Thyroid gland (tissue), 4 donors: ENCODE measurements at regions not wholly inside any gene's neighbourhood (a gene's known extent, or its start where the extent isn't known, plus 50 kb on each side); places are given as distances from the start of the nearest gene placed in this dataset.

Source experiments
- DNase-seq, 2 donors: peaks; one replicate each; pipeline ENCODE4 v3.0.0-alpha.2; 2019
- H3K27ac ChIP-seq, 3 donors: fragments of 200-600 bp; sonication (generic); 1 replicate in 2 of 3; 2 replicates in 1 of 3; pipeline ENCODE4 v1.5.1; 2016 to 2019; ENCODE audit warnings: mild to moderate bottlenecking in 1 of 3, moderate library complexity in 1 of 3
- H3K27me3 ChIP-seq: fragments of 200-600 bp; sonication (generic); one replicate; pipeline ENCODE4 v1.5.1; 2019
- H3K36me3 ChIP-seq, 2 donors: fragments of 200-600 bp; sonication (generic); one replicate each; pipeline ENCODE4 v1.5.1; 2016 to 2019
- H3K4me1 ChIP-seq, 2 donors: fragments of 200-600 bp; sonication (generic); one replicate each; pipeline ENCODE4 v1.5.1; 2017 to 2019
- H3K4me3 ChIP-seq, 3 donors: fragments of 200-600 bp; sonication (generic); replicated peaks in 1 of 3; 1 replicate in 2 of 3; 2 replicates in 1 of 3; pipeline ENCODE4 v1.5.1; 2016; ENCODE audit warnings: mild to moderate bottlenecking in 1 of 3
- H3K9me3 ChIP-seq: fragments of 200-600 bp; sonication (generic); one replicate; pipeline ENCODE4 v1.5.1; 2017
- CTCF ChIP-seq, 6 experiments: fragments of 200-600 bp in 3 of 6; fragments of 450-650 bp in 3 of 6; sonication (generic) in 3 of 6; IDR thresholded peaks; one replicate each; pipeline ENCODE4 v1.5.1; 2016 to 2019; ENCODE audit warnings: antibody characterized with exemption in 6 of 6, mild to moderate bottlenecking in 2 of 6, inconsistent platforms in 1 of 6, moderate library complexity in 1 of 6
- POLR2A ChIP-seq, 2 donors: fragments of 450-650 bp; IDR thresholded peaks; one replicate each; pipeline ENCODE4 v1.6.1; 2017; ENCODE audit warnings: antibody characterized with exemption in 2 of 2, mild to moderate bottlenecking in 2 of 2, moderate library complexity in 1 of 2
- WGBS, 2 donors: methylation state at CpG; one replicate each; pipeline ENCODE4 v1.1.5; 2017; 5-methylcytosine and 5-hydroxymethylcytosine counted together
- intact Hi-C: fragments of 100-400 bp; cut with DNase I; formaldehyde crosslinking; loops from one replicate; pipeline ENCODE4 v1.15.1; 2023

GRCh38 chr4:157824021-157824420 lies 348.8 kb downstream of the GASK1B start:
- DNase-seq = no peak
- intact Hi-C loops = no loop called here
- Histone ChIP-seq H3K36me3 (no peaks in the 10 kb centered on the region), H3K9me3 (no peaks in the 10 kb centered on the region), H3K27ac (no peak overlapping the region), H3K4me1 (no peaks in the 10 kb centered on the region), H3K27me3 (no peaks in the 10 kb centered on the region), H3K4me3 (no peak overlapping the region)
- WGBS, 2 donors = 91 to 93% methylated on average over 8 of the region's 8 CpGs
- TF ChIP-seq POLR2A (IDR thresholded peaks at IDR 0.05) = no peak
- TF ChIP-seq CTCF (IDR thresholded peaks at IDR 0.05) = no peak

- Histone ChIP-seq H3K27me3 (no peaks in the 10 kb centered on the region), H3K27ac (no peak overlapping the region), H3K9me3 (no peaks in the 10 kb centered on the region), H3K4me1 (no peaks in the 10 kb centered on the region), H3K36me3 (no peaks in the 10 kb centered on the region), H3K4me3 (no peak overlapping the region)
- DNase-seq = no peak
- intact Hi-C loops = no loop called here
- TF ChIP-seq POLR2A (IDR thresholded peaks at IDR 0.05) = no peak
- no peak for TF ChIP-seq CTCF (IDR thresholded peaks at IDR 0.05)
- WGBS, 2 donors = 87 to 90% methylated on average over 9 to 15 of the region's 15 CpGs
Observed at GRCh38 chr4:157821814-157822213, 351.0 kb downstream of the GASK1B start.

GRCh38 chr4:157819693-157820464 lies 352.9 kb downstream of the GASK1B start:
- WGBS, 2 donors = 93 to 96% methylated on average over 16 of the region's 20 CpGs
- Histone ChIP-seq H3K27ac (no peak overlapping the region), H3K36me3 (no peaks in the 10 kb centered on the region), H3K4me3 (no peak overlapping the region), H3K27me3 (no peaks in the 10 kb centered on the region), H3K9me3 (no peaks in the 10 kb centered on the region), H3K4me1 (no peaks in the 10 kb centered on the region)
- intact Hi-C loops = no loop called here
- TF ChIP-seq CTCF (IDR thresholded peaks at IDR 0.05) (no peak), POLR2A (IDR thresholded peaks at IDR 0.05) (no peak)
- DNase-seq = no peak

GRCh38 chr4:157818946-157819692 lies 353.7 kb downstream of the GASK1B start:
- 86 to 88% methylated on average over 17 to 20 of the region's 20 CpGs for WGBS, 2 donors
- intact Hi-C loops = no loop called here

More at GRCh38 chr4:157818946-157819692, 353.7 kb downstream of the GASK1B start:
- TF ChIP-seq CTCF (IDR thresholded peaks at IDR 0.05) (no peak), POLR2A (IDR thresholded peaks at IDR 0.05) (no peak)
- Histone ChIP-seq H3K36me3 (no peaks in the 10 kb centered on the region), H3K27me3 (no peaks in the 10 kb centered on the region), H3K4me3 (no peak overlapping the region), H3K4me1 (no peaks in the 10 kb centered on the region), H3K9me3 (no peaks in the 10 kb centered on the region), H3K27ac (no peak overlapping the region)
- DNase-seq = no peak
